HuH-7 (cell line): ENCODE measurements at regions not wholly inside any gene's neighbourhood (a gene's known extent, or its start where the extent isn't known, plus 50 kb on each side); places are given as distances from the start of the nearest gene placed in this dataset.

Experiments used
- DNase-seq: peaks from one replicate; pipeline ENCODE4 v3.0.0; 2011; ENCODE audit warnings: low spot score

DNA sequence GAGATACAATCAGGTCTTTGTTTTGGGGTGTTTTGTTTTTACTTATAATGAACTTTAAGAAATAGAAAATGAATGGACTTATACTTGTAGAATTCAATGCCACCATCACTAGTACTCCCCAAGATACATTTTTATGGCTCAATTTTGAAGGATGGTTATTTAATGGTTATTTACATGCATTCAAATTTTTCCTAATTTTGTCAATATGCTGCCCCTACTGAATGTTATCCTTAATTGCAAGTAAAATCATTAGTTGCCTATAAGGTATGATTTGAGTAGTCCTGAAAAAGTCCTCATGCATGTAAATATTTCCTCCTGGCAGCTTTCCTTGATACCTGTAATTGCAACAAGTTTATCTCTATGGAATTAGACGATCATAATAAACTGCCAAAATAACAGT lies 391.2 kb downstream of the BCAT1 start:
- DNase-seq, result no peak

DNA sequence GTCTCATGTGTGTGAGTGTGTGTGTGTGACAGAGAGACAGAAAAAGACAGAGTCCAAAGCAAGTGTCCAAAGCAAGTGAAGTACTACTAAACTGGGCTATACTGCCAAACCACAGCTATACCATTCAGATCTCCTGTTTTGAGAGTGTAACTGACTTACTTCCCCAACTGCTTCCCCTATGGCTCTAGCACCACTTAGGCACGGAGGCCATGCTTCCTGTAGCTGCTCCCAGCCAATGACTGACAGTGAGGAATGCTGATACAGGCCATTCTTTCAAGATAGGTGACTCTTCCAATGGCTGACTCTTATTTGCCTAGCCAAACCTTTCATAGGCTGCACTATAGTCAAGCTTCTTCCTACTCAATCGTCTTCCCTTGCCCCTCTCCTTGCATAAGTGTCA lies 393.2 kb downstream of the BCAT1 start:
- DNase-seq, result no peak

DNA sequence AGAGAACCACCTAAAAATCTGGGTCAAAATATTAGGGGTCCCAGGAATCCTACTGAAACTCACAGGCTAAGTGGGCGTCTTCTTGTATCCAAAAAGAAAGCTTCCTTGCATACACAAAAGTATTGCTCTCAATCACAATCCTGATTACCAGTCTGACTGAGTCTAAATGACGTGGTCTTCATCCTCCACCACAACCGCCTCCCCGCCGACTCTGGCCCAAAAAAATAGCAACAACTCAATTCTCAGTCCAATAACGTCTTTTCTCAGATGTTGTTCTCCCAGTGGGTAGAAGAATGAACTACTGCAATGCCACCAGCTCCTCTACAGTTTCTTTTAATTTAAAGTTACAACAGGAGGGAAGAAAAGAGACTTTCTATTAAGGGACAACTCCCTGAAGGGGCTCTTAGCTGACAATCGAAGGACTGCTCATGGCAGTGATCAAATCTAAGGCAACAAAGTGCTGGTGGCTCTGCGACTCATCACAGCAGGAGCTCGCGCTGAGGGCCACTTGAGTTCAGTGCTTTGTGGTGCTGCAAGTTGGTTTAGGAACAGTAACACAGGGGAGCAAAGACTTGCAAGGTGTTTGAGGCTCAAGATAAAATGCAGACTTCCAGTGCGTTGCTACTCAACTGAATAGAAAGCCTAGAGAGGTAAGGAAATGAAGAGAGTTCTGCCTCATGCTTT lies 394.1 kb downstream of the BCAT1 start:
- DNase-seq, result no peak

DNA sequence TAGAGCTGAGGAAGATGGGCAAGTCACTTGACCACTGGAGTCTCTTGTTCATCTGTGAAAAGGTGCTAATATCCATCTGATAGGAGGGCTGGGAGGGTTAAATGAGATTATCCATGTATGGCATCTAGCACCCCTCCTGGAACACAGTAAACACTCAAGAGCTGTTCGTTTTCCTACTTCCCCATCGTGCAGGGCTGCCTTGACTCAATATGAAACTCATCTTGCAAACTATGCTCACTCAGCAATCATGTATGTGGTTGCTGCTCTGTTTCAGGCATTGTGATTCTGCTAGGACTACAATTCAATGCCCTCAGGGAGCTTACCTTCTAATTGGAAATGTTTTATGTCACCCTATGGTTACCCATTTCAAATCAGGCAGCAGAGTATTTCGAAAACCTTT lies 395.6 kb downstream of the BCAT1 start:
- DNase-seq, result no peak

DNA sequence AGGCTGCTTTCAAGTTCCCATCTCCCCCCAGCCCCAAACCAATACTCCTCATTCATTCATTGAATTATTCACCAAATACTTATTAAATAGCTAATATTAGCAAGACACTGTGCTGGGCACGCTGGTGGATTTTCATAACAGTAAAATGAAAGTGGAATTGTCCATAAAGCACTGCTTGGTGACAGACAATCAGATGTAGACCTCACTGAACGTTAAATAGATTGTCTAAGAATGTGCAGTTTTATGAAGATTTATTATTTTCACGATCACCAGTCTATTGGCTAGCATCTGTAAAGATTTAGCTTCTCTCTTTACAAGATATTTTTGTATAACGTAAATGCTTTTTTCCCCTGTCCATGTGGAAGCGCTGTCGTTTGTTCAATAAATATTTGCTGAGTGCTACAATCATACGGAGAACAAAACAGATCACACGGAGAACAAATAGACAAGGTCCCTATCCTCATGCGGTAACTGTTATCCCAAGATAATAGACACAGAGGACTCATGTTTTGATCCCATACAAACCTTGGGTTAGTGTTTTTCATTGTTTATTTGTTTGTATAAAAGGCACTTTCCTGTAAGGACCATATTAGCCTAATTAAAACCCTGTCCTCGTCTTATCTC lies 397.6 kb downstream of the BCAT1 start:
- DNase-seq, result peak; percentile 60

DNA sequence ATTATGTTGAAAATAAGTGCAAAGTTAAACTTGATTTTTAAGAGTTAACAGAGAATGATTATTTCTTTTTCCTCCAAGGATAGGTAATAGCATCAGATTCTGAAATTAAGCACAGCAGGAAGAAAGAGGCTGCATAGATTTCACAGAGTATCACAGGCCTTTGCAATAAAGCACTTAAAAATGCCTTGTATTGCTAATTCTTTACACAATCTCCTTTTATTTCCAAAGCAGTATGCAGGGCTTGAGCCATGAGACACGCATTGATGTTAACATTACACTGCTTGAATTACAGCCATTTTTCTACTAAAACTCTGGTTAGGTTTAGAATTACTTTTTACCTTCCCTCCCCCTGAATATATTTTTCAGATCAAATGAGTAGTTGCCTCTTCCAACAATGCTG lies 398.3 kb downstream of the BCAT1 start:
- DNase-seq, result no peak

DNA sequence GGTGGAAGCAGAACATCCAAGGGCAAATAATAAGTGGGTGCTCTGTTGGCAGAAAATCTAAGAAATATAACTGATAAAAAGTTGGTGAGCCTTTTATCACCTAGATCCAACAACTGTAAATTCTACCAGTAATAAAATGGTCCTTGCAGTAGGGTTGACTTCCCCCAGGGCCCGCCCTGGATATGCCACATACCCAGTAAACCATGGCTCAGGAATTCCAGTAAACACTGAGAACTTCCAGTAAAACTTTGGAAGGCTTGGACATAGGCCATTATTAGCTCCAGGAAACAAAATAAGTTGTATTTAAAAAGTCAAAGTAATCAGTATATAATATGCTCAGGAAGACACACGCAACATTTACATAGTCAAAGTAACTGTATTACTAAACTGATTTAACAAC lies 402.2 kb downstream of the BCAT1 start:
- DNase-seq, result no peak

DNA sequence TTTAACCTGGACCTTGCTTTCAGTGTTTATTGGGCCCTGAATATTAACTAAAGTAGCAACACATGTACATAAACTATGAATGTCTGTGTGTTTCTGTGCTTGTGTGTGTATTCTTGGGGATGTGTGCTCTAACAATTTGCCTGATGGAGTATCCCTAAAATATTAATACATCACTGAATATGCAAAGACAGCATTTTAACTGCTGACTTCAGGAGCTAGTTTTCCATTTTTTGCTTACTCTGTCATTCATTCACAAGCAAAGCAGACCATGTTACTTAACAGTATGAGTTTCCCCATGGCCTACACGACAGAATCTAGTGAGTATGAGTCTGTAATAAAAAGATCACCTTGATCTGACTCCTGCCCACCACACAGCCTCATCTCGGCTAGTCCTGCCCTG lies 402.8 kb downstream of the BCAT1 start:
- DNase-seq, result no peak

DNA sequence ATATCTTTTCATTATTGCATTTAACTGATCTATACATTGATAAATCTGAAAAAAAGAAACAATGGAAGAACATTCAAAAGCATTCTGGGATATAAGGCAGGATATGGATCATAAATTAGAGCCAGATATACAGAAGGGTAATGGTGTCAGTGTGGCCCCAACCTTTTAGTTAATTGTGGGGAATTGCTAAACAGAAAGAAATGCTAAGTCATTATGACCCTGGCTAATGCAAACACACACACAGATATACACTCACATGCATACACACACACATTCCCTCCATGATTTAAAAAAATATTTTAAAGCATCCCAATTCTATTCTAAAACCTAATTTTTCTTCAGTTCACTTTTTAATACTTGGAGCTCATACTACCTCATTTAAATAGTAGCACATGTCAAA lies 404.5 kb downstream of the BCAT1 start:
- no peak for DNase-seq

DNA sequence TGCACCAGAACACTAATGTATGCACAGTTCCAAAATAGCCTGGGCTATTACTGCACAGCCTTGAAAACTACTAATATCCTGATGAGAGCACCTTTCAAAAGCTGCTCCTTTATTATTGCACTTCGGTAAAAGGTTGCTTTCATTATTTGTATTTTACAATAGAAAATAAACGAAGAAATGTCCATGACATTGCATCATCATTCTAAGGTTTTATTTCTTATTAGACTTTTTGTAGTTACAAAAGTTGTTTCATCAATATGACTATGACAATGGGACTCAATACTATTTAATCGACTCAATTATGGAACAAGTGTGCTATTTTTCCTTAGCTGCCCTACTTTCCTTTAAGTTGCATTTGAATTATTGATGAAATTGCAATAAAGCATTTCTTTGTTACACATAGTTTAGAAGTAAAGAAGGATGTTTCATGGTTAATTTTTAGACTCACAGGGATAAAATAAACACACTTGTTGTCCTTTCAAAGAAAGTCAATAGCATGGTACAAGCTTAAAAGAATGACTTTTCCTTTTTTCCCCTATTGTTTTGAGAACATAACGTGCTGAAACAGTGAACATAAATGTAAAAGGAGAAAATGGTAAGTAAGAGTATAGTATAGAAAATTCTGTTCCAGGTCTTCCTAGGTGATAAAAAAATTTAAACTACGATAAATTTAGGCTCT lies 407.6 kb downstream of the BCAT1 start:
- DNase-seq, result no peak

DNA sequence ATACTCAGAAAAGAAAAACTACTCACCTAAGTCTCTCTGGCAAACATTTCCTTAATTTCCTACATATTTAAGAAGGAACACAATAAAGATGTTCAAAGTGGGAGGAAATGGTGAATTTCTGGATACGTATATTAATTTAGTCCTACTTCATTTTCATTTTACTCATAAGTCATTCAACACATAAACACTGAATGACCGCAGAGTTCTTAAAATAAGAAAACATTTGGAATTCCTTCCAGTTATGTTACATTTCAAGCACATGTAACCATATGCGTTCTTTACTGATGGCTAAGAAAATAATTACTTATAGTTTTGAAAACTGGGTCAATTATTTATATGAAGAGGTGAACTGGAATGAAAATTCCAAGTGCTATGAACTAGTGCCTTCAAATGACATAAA lies 409.3 kb downstream of the BCAT1 start:
- no peak for DNase-seq

DNA sequence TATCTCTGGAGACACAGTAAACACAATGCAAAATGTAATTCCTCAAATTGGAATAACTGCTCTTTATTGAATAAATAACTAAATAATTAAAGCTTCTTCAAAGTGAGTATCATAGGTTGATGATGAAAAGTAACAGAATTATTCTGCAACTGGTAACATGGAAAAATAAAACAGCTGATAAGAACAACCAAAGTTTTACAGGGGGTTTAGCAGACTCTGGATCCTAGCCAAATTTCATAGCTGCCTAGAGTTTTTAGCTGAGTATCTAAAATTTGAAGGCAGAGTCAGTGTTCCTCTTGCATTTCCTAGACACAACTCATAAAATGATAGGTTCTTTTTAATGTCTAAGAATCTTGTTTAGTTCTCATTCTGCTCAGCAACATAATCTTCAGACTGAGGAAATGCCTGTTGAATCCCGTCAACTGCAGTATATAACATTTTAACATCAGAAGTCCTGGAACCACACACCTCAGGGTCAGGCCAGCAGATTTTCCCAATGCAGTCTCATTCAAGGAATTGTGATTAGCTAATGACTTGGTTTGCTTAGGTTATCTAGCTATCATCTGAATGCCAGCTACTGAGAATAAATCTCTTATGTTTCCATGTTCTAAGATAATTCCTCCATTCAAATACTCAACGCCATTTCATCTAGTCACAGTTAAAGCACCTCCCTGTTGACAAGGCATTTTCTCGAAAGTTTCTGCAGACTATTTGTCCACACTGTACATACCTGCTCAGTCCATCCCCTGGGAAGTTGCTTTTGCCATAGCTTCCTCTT lies 411.6 kb downstream of the BCAT1 start:
- no peak for DNase-seq

DNA sequence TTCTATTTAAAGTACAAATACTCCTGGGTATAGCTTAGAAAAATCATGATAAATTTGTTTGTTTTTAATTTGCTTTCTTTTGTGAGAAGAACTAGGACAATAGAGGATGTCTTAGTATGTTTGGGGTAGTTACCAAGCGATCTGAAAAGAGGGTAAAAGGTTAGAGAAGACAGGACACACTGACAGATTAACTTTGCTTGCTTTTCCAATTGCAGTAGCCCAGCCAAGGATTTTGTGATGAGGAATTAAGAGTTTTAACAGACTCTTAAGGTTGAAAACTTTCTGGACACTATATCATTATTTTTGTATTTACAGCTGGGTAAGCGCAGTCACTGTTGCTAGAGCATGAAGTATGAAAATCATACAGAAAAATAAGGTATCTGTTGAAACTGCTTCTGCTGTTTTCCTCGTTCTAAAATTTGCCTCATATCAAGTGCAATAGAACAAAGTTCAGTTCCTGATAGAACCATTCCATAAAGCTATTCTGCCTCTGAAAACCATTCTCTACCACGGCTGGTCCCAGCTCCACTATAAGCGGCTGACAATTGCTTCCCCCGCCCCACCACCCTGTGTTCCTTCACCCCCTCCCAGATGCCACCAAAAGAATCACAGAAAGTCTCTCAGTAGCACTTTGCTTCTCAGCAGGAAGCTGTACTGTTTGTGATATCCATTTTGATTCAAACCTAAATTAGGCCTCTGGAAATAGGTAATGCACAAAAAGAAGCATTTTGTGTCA lies 413.4 kb downstream of the BCAT1 start:
- no peak for DNase-seq

DNA sequence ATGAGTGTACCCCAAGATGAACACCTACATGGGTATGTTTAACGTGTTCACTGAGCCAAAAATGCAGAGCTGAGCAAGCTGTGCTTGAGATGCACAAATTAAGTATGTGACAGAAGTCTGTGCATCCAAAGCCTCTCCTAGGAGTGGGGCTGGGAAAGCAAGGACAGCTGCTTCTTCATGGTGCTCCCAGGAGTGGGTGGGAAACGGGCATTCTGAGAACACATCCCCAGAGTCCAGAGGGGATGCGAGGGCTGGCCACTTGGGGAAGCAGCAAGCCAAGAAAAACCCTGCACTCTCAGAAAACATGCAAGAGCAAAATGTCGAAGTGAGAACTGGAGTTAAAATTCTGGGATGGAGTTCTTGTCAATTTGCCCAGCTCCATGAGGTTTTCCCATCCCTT lies 414.3 kb downstream of the BCAT1 start:
- DNase-seq, result no peak

DNA sequence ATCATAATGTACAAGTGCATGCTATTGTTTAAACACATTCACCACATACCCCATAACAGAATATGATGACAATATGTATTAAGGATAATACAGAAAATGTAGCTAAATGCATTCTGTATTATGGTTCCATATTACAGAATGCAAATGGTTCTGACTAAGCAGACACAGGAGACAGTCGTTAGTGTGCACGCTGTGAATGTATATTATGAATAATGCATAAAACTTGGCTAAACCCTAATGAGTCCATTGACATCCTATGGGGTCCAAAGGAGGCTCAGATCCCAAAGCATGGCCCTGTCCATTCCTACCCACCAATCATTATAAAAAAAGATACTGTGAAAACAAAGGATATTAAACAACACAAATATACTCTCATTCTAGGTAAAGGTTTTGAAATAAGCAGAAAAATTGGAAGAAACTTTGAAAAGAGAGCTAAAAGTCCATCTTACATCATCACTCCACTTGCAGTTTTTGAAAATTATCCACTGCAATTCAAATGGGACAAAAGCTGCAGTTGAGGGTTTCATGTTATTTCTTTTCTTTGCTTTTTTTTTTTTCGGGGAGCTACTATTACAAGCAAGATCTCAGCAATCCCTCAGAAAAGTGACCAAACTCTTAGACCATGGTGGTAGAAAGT lies 415.1 kb downstream of the BCAT1 start:
- no peak for DNase-seq

DNA sequence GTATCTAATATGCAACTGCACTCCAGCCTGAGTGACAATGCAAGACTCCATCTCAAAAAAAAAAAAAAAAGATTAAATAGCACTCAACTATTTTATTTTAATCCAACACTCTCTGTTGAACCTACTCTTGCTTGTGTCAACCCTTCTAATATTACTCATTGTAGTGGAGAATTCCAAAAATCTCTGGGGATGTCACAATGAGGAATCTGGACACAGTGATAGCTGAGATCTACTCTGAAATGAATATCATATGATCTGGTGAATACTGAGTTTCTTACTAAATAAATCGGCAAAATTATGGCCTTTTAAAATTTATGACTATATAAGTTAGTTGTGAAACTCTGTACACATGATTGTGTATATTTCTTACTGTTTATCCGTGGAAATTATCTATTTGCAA lies 418.2 kb downstream of the BCAT1 start:
- no peak for DNase-seq

DNA sequence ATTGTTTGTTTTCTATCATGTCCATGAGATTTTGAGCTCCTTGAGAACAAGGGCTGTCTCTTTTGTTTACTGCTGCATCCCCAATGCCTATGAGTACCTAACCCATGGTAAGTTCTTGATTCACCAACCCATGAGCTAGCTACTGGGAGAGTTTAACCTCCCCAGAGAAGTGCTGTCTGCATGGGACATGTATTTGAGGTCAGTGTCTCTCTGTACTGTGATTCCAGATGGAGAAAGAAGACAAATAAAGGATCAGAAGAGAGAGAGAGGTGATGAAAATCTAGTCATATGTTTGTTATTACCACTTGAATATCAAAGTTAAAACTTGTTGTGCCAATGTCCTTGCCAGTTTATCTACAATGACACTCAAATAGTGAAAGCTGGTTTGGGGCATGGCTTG lies 421.8 kb downstream of the BCAT1 start:
- DNase-seq, result no peak

DNA sequence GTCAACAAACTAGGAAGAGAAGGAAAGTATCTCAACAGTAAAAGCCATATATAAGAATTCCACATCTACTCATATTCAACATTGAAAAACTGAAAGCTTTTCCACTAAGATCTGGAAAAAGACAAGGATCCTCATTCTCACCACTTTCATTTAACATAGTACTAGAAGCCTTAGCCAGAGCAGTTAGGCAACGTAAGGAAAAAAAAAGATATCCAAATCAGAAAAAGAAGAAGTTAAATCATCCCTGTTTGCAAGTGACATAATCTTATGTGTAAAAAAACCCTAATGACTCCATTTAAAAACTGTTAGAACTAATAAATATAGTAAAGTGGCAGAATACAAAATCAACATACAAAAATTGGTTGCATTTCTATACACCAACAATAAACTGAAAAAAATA lies 426.2 kb downstream of the BCAT1 start:
- no peak for DNase-seq

DNA sequence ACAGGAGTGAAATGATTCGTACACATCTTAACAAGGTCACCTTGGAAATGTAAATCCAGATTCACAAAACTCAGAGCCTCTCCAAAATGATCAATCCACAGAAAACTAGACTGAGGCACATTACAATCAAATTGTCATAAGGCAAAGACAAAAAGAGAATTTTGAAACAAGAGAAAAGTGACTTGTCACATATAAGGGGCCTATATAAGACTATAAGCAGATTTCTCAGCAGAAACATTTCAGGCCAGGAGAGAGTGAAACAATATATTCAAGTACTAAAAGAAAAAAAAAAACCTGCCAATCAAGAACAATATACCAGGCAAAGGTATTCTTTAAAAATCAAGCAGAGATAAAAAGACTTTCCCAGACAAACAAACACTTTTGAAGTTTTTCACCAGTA lies 429.1 kb downstream of the BCAT1 start:
- no peak for DNase-seq

DNA sequence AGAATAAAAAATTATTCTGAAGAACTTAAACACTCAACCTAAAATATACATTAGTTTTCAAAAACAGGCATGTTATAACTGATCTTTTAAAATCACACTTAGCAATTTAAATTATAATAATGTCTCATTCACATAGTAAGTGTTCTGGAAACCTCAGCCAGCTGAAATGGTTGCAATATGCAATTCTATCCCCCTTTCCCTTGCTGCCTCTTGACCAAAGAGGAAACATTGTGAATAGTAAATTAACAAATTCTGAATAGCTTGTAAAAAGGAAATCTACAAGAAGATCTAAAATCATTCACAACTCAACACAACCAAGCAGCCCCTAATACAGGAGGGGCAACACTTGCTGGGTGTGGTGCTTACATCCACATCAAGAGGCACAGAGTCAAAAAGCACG lies 431.9 kb downstream of the BCAT1 start:
- DNase-seq, result no peak

DNA sequence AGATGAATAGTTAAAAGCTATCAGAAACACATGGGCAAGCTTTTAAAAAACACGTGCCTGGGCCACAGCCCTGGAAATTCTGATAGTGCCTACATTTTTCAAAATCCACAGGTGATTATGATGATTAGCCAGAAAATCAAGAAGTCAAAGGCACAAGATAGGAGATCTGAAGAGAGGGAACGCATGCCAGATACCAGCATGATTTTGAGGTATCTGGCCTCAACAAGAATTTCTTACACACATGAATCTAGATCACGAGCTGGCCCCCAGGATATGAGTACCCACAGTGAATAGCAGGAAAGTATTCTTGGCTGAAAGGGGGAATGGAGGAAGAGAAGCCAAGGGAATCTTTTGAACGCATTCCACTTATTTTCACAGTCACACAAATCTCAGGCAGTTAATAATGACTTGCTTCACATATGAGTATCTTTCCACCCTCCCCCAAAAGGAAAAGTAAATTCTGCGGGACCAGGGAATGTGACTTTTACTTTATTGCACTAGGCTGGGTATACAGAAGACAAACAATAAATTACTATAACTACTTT lies 438.2 kb downstream of the BCAT1 start:
- no peak for DNase-seq
